C4-2B (cell line): ENCODE measurements at regions not wholly inside any gene's neighbourhood (a gene's known extent, or its start where the extent isn't known, plus 50 kb on each side); places are given as distances from the start of the nearest gene placed in this dataset.
A peak's percentile ranks its signal among the peaks of the same experiment; 100 is the strongest.

Source experiments
- H3K27ac ChIP-seq: fragments of 450-650 bp; 2 replicates; pipeline ENCODE4 v1.5.1; 2017
- ZFX ChIP-seq: fragments of 450-650 bp; IDR thresholded peaks from 2 replicates; pipeline ENCODE4 v1.6.1; 2017
- TF ChIP-seq, protein P1 (sequence below): fragments of 450-650 bp; conservative IDR thresholded peaks from 2 replicates; pipeline ENCODE4 v1.5.1; 2017; ENCODE audit warnings: mild to moderate bottlenecking

DNA sequence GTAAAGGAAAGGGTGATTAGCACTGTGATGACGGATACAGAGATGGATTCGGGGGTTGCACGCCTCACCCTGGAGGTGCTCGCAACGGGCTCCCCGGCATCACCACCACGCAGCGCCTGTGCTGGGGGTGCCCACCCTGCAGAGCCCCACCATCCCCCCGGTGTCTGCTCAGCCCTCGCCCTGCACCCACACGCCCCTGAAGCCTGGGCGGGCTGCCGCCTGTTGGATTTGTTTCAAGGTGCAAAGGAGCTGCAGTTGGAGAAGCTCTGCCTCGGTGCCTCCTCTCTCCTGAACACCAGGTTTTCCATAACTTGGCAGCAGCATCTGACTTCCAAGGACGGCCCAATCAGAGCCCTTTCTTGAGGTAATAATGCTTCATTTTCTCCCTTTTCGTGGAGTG, 106.1 kb upstream of the TMEM132D start:
- TF ChIP-seq, protein P1, sequence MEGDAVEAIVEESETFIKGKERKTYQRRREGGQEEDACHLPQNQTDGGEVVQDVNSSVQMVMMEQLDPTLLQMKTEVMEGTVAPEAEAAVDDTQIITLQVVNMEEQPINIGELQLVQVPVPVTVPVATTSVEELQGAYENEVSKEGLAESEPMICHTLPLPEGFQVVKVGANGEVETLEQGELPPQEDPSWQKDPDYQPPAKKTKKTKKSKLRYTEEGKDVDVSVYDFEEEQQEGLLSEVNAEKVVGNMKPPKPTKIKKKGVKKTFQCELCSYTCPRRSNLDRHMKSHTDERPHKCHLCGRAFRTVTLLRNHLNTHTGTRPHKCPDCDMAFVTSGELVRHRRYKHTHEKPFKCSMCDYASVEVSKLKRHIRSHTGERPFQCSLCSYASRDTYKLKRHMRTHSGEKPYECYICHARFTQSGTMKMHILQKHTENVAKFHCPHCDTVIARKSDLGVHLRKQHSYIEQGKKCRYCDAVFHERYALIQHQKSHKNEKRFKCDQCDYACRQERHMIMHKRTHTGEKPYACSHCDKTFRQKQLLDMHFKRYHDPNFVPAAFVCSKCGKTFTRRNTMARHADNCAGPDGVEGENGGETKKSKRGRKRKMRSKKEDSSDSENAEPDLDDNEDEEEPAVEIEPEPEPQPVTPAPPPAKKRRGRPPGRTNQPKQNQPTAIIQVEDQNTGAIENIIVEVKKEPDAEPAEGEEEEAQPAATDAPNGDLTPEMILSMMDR, result no peak
- no peak for TF ChIP-seq ZFX
- no peak overlapping the region for H3K27ac ChIP-seq

DNA sequence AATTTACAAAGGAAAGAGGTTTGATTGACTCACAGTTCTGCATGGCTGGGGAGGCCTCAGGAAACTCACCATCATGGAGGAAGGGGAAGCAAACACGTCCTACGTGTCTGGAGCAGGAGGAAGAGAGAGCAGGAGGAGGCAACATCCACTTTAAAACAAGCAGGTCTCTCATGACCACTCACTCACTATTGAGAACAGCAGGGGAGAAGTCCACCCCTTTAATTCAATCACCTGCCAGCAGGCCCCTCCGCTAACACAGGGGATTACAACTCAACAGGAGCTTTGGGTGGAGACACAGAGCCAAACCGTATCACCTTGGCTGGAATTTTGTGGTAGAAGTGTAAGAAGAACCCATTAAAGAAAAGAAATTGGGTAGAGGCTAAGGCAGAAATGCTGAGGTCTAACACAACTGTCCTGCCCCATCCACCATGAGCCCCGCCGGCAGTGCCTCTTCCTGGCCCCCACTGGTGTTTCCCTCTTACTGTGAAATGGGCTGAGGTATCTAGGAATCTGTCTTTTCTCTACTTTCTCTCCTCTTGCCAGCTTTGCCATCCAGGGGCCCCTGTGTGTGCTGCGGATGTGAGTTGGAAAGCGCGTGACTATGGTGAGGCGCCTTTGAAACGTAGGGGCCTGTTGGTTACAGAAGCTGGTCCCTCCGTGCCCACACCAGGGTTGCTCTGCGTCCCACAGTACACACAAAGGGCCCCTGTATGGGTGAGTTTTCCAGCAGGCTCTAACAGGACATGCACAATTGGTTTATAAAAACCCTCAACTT, 108.0 kb upstream of the TMEM132D start:
- TF ChIP-seq, protein P1, result no peak
- no peak for TF ChIP-seq ZFX
- H3K27ac ChIP-seq, result no peak overlapping the region

DNA sequence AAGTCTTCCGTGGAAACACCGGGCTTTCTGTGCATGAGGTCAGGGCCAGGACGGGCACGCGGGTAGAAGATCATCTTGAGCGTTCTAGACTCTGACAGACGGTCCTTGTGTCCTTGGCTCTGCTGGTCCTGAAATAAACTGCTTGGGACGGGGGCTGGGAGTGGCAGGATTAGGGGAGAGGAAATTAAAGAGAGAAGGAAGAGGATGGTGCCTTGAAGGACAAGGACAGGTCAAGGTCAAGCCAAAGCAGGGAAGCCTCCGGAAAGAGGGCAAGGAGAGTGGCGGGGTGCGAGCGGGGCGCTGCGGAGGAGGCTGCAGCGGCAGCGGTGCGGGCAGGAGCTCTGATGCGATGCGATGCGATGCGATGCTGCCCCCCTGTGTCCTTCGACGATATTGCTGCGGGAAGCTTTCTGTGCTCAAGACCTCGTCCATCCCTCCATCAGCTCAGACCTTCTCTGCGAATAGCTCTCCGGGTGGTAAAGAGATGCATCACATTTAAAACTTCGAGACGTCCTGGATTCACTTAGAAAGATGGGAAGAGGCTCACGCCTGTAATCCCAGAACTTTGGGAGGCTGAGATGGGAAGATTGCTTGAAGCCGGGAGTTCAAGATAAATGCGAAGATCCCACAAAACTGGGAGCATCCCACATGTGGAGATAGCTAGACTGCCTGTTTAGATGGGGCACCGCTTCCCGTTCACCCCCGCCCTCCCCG, 110.1 kb upstream of the TMEM132D start:
- TF ChIP-seq ZFX, result no peak
- TF ChIP-seq, protein P1, result peak; percentile 83

DNA sequence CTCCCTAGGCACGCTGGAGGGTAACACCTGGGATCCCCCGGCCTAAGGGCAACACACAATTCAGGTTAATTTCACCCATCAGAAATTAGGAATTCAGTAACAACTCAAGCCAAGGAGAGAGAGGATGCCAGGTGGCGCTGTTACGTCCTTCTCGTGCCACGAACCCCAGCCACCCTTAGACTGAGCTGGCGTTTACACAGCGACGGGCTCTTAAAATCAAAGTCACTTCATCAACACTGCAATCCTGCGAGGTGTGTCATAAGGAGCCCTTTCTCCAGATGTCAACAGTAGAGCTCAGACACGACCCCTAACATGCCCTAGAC, 110.6 kb upstream of the TMEM132D start:
- H3K27ac ChIP-seq, result no peak overlapping the region
- no peak for TF ChIP-seq ZFX
- TF ChIP-seq, protein P1, result peak; percentile 1; the same call in 1 of the 2 replicates

More for the DNA sequence above, 110.1 kb upstream of the TMEM132D start:
- H3K27ac ChIP-seq, result no peak overlapping the region

DNA sequence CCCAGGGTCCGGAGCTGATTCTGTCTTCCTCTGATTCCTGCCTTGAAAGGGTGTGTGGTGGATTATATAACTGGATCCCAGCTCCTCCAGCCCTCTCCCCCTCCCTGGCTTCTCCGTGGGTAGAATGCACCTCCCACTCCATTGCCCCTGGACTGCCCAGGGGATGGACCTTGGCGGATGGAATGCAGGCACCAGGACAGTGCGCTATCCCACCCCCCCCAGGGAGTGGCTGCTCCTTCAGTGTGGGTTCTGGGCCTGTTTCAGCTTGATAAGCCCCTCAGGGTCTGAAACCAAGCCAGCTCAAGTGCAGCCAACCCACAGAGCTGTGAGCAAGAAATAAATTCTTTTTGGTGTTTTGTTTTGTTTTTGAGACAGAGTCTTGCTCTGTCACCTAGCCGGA, 112.4 kb upstream of the TMEM132D start:
- no peak for TF ChIP-seq ZFX
- TF ChIP-seq, protein P1, result no peak
- H3K27ac ChIP-seq, result no peak overlapping the region

DNA sequence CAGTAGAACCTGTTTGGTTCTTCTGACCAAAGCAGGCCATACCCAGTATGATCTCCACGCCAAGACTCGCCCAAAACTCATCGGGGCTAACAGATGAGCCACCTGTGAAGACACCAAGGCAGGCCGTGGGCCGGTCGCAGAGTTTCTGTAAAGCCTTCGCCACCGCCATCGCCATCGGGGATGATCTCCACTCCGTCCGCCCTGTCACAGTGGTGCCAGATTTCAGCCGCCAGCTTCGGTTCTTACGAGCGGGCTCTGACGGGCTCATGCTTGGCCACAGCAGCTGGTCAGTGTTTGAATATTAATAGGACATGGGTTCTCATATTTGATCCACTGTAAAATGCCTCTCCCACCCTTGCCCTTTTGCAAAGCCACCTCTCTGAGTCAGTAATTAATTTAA, 113.2 kb upstream of the TMEM132D start:
- TF ChIP-seq, protein P1, result no peak
- TF ChIP-seq ZFX, result no peak
- H3K27ac ChIP-seq, result no peak overlapping the region
